Left kidney (tissue), 1 donor: ENCODE measurements at regions not wholly inside any gene's neighbourhood (a gene's known extent, or its start where the extent isn't known, plus 50 kb on each side); places are given as distances from the start of the nearest gene placed in this dataset.
"Not testable (repeated sequence)": the region's sequence is repeated elsewhere in the genome, so short reads cannot be mapped to it uniquely, and the experiment has no call there.

Experiments used
- DNase-seq: peaks from one replicate; pipeline ENCODE4 v3.0.0-alpha.2; 2013

- DNase-seq: no peak
These were observed 66.9 kb upstream of the GSC start for GRCh38 chr14:94836849-94837248.

GRCh38 chr14:94833633-94834032 lies 63.7 kb upstream of the GSC start:
- DNase-seq: no peak

- no peak for DNase-seq
These were observed 61.2 kb upstream of the GSC start for GRCh38 chr14:94831085-94831484.

- no peak for DNase-seq
These were observed 58.0 kb upstream of the GSC start for GRCh38 chr14:94827711-94828447.

GRCh38 chr14:94826774-94827173 lies 56.9 kb upstream of the GSC start:
- DNase-seq: no peak

GRCh38 chr14:94823556-94824341 lies 53.8 kb upstream of the GSC start:
- no peak for DNase-seq

- DNase-seq: no peak
These were observed 51.8 kb upstream of the GSC start for GRCh38 chr14:94821705-94822104.

GRCh38 chr14:94820932-94821331 lies 51.0 kb upstream of the GSC start:
- DNase-seq: not testable (repeated sequence)
